HG02588 (cell line): ENCODE measurements at regions not wholly inside any gene's neighbourhood (a gene's known extent, or its start where the extent isn't known, plus 50 kb on each side); places are given as distances from the start of the nearest gene placed in this dataset.

Source experiments
- ATAC-seq: cut with Tn5 transposase; IDR thresholded peaks from one replicate; pipeline ENCODE4 v1.9.1; 2021; ENCODE audit warnings: mild to moderate bottlenecking, moderate library complexity; ENCODE audit not compliant: unreplicated experiment

GRCh38 chr5:5665225-5666075 is 243.0 kb downstream of the ICE1 start:
- no peak for ATAC-seq

DNA sequence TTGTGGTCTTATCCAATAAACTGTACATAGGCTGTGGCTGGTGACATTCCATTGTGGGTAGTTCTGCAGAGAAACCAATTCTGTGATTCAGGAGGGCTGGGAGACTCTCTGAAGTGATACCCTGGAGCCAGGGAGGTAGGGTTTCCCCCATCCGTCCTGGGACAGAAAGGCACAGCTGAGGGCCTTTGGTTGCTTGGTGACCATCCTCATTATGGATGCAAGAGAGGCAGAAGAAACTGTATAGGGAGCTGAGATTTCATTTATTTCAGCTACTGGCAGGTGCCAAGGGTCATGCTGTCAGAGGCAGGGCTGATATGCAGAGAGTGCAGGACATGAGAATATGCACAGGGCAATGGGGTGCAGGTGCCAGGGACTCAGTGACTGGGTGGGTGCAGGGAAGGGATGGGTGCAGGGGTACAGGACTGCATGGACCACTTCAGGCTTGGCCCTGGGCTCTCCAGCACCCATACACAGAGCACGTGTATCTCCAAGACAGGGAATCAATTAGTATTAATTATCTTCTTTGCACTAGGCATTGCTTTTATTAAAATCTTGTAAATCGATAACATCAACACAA is 236.5 kb downstream of the ICE1 start:
- ATAC-seq = no peak

- ATAC-seq = no peak
These were observed 235.7 kb downstream of the ICE1 start for GRCh38 chr5:5658226-5658625.

- no peak for ATAC-seq
These were observed 229.7 kb downstream of the ICE1 start for GRCh38 chr5:5652181-5652580.

GRCh38 chr5:5650949-5651348 is 228.5 kb downstream of the ICE1 start:
- no peak for ATAC-seq

DNA sequence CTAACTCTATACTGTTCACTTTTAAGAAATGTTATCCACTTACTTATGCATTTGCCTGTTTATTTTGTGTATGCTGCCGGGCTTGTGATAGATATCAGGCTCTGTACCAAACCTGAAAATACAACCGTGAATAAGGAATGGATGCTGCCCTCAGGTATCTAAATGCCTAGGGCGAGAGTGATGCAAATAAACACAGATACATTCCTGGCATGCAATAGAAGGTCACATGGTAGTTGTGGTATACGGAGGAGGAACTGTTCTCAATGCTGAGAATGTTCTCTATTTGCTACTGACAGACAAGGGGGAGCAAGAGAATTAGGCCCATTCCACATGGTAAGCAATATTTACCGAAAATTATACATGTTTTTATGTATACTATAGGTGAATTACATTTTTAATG is 227.8 kb downstream of the ICE1 start:
- no peak for ATAC-seq

- no peak for ATAC-seq
These were observed 227.2 kb downstream of the ICE1 start for GRCh38 chr5:5649641-5650040.

GRCh38 chr5:5648694-5649093 is 226.2 kb downstream of the ICE1 start:
- ATAC-seq = no peak

DNA sequence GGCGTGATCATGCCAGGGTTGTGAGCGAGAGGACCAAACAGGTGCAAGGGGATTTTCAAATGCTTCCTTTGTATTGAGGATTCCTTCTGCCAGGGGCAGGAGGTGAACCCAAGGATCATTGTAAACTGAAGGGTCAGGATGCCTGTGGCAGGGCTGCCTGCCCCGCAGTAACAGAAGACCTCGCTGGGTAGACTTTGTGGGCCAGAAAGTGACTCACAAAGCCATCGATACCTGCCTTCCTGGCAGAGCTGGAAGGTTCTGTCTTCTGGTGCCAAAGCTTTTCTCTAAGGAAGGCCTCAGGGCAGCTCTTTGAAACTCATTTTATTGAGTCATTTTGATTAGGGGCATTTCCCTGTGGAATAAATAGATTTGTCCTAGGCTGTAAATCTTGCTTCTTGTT is 223.4 kb downstream of the ICE1 start:
- no peak for ATAC-seq

DNA sequence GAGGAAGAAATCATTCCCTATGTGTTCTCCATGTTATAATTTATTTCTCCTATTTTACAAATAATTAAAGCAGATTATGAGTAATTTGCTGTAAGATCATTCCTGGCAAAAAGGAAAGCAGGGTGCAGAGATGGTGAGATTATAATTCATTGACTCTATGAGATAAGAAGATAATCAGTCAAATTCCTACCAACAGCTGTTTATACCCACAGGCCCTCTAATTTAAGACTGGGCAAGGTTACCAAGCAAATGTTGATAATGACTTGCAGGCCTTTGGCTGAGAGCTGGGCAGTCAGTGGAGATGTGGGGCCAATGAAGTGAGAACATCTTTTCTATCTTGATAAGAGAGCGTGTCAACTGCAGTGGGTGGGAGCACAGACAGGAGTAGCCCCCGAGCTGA is 222.7 kb downstream of the ICE1 start:
- no peak for ATAC-seq

DNA sequence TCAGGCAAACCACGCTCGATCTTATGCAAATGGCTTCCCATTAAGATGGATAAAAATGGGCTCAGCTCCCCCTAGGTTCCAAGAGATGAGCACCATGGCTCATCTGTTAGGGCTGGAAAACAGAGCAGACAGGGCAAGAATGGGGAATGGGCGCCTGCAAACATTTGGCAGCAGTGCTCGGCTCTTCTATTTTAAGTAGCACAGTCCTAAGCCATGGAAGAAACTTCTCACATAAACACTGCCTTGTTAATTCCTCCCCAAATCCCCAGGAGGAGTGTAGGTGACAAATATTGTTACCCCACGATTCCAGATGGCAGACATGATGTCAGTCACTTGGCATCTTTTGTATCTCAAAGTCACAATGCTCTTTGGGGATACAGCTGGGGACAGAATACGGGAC is 221.8 kb downstream of the ICE1 start:
- ATAC-seq = no peak

- no peak for ATAC-seq
These were observed 221.0 kb downstream of the ICE1 start for GRCh38 chr5:5643481-5643880.

DNA sequence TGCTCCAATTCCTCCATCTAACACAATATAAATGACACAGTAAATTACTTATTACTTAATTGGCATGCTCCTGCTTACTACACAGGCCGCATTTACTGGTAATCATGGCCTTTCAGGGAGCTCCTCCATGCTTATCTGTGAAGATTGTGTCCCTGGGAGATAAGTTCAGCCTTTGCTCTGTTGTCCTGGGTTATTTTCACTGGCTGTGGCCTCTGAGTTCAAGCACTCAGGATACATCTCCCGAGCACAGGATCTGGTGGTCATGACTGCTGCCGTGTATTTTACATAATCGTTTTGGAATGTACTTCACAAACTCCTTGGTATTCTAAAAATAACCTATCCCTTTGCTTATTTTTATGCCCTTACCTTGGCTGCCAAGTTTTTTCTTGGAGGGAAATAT is 215.7 kb downstream of the ICE1 start:
- ATAC-seq = no peak

- ATAC-seq = no peak
These were observed 214.7 kb downstream of the ICE1 start for GRCh38 chr5:5637173-5637572.

- no peak for ATAC-seq
These were observed 212.3 kb downstream of the ICE1 start for GRCh38 chr5:5634817-5635216.

DNA sequence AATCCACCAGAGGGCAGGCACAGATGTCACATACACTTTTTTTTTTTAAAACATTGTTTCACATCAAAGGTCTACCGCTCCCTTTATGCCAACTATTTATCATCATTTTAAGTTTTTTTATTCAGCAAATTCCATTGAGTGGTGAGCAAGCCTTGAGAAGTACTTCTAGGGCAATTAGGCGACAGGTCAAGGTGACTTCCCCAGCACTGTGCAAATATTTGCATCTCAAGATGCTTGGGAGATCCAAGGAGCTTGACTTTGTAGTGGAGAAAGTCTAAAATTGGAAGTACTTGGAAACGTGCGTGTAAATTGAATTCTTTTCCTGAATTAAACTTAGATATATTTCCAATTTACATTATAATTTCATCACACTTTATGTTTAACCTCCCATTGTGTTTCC is 211.1 kb downstream of the ICE1 start:
- ATAC-seq = no peak

- ATAC-seq = no peak
These were observed 210.2 kb downstream of the ICE1 start for GRCh38 chr5:5632678-5633077.

- no peak for ATAC-seq
These were observed 207.1 kb downstream of the ICE1 start for GRCh38 chr5:5629607-5629978.

GRCh38 chr5:5628866-5629606 is 206.6 kb downstream of the ICE1 start:
- ATAC-seq = no peak

DNA sequence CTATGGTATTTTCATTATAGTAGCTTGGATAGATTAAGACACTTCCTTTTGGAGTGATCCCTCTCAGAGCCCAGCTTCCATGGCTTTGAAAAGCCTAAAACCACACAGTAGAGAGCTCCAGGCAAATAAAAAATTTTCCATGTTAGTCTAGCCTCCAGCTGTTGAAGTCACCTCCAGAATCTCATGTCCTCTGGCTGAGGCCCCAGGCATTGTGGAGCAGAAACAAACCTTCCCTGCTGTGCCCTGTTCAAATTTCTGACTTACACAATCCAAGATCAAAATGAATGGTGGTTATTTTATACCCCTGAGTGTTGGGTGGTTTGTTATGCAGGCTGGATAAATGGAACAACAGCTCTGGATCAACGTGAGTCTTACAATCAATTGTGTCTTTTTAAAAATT is 203.9 kb downstream of the ICE1 start:
- ATAC-seq = no peak

DNA sequence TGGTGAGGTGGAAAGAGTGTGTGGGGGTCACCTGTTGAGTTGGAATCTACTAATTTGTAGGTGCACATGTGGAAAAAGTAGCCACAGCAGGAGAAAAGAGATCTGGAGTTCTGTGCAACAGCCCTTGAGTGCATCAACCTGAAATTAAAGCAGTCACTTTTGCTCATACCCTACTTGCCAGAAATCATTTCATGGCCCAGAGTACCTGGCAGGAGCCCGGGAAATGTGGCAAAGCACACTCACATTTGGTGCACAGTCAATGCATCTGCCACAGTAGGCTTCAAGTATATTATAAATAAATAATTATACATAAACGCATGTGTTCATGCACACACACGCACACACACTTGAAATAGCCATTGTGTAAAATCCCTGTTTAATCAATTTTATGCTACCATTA is 203.0 kb downstream of the ICE1 start:
- no peak for ATAC-seq

GRCh38 chr5:5623397-5623796 is 200.9 kb downstream of the ICE1 start:
- ATAC-seq = no peak
